ENCODE measurements at regions not wholly inside any gene's neighbourhood (a gene's known extent, or its start where the extent isn't known, plus 50 kb on each side); places are given as distances from the start of the nearest gene placed in this dataset.
"Not testable (repeated sequence)": the region's sequence is repeated elsewhere in the genome, so short reads cannot be mapped to it uniquely, and the experiment has no call there.

DNA sequence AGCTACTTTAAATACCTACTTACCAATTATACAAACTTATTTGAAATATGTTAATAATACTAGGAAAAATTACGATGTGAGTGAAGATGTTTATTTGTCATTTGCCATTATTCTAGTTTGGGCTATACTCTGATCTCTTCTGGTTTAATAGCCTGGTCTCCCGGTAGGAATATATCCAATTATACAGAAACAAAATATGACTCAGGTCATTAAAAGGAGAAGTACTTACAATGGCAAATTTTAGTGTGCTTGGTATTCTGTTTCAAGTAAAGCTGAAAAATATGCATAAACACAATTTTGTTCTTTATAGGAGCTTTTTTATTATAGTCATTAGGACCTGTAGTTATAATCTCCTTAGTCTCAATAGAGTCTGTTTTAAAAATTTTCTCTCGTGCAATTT, 176.8 kb downstream of the SLCO4C1 start:
- TF ChIP-seq, protein P1, sequence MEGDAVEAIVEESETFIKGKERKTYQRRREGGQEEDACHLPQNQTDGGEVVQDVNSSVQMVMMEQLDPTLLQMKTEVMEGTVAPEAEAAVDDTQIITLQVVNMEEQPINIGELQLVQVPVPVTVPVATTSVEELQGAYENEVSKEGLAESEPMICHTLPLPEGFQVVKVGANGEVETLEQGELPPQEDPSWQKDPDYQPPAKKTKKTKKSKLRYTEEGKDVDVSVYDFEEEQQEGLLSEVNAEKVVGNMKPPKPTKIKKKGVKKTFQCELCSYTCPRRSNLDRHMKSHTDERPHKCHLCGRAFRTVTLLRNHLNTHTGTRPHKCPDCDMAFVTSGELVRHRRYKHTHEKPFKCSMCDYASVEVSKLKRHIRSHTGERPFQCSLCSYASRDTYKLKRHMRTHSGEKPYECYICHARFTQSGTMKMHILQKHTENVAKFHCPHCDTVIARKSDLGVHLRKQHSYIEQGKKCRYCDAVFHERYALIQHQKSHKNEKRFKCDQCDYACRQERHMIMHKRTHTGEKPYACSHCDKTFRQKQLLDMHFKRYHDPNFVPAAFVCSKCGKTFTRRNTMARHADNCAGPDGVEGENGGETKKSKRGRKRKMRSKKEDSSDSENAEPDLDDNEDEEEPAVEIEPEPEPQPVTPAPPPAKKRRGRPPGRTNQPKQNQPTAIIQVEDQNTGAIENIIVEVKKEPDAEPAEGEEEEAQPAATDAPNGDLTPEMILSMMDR (conservative IDR thresholded peaks at IDR 0.05; ENCODE audit: low read depth, low read length): no peak
- no peak for DNase-seq (ENCODE audit: low read depth)
- H3K4me3 ChIP-seq (ENCODE audit: low read depth, low read length): no peak overlapping the region

DNA sequence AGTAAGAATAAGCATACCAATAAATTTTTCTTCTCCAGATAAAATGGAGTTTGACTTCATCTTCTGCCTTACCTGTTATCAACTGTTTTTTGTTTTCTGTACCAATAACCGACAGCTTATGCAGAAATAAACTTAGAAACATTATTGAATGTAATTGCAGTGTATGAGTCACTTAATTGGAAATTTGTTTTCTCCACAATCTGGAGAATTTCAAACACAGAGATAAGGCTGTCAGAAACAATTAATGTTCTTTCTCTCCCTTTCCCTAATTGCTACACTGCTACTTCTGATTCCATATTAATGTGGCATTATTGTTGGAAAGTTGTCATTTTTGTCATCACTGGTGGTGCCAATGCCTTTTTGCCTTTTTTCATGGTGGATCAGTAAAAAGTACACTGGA, 180.3 kb downstream of the SLCO4C1 start:
- no peak for DNase-seq (ENCODE audit: low read depth)
- H3K4me3 ChIP-seq (ENCODE audit: low read depth, low read length): no peak overlapping the region
- TF ChIP-seq, protein P1 (conservative IDR thresholded peaks at IDR 0.05; ENCODE audit: low read depth, low read length): no peak

DNA sequence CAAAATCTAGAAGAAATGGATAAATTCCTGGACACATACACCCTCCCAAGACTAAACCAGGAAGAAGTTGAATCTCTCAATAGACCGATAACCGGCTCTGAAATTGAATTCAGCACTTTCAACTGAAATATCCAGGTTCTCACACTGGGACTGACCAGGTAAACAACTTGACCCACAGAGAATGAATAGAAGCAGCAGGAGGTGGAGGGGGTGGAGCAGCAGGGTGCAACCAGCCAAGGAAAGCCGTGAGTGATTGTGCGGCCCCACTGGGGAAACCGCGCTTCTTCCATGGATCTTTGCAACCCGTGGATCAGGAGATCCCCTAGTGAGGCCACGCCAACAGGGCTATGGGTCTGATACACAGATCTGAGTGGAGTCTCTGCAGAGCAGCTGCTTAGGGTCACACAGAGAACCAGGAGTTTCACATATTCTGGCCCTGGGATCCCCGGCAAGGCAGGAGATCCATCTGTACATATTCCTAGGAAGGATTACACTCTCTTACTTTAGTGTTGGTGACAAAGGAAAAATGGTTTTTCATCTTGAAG, 181.5 kb downstream of the SLCO4C1 start:
- no peak for DNase-seq (ENCODE audit: low read depth)
- no peak overlapping the region for H3K4me3 ChIP-seq (ENCODE audit: low read depth, low read length)
- TF ChIP-seq, protein P1 (conservative IDR thresholded peaks at IDR 0.05; ENCODE audit: low read depth, low read length): no peak

DNA sequence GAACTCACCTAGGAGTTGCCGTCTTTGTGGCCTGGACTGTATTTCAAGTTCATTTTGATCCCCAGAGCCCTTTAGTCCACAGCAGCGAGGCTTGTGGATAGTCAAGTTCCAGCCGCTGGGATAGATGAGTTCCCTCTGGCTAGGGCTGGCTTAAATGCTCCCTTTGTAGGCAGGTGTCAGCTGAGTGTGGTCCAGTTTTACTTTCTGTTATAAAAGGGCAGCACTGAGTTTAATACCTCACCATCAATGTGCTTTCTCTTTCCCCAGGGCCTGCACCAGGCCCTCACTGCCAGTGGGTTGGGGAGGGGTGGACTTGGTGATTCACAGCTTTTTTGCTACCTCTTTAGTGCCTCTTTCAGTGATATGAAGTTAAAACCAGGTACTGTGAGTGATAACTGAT, 188.2 kb downstream of the SLCO4C1 start:
- DNase-seq (ENCODE audit: low read depth): no peak
- TF ChIP-seq, protein P1 (conservative IDR thresholded peaks at IDR 0.05; ENCODE audit: low read depth, low read length): no peak
- H3K4me3 ChIP-seq (ENCODE audit: low read depth, low read length): no peak overlapping the region

DNA sequence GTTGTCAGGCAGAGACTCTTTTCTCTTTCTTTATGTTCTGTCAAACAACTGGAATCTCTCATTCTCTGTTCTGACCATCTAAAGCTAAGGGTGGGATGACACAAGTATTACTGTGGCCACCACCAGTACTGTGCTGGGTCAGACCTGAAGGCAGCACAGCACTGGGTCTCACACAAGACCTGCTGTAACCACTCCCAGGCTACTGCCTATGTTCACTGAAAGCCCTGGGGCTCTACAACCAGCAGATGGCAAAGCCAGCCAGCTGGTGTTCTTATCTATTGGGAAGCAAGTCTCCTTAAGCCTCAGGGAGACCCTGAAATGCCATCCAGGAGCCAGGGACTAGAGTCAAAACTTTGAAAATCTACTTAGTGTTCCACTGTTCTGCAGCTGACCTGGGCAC, 189.5 kb downstream of the SLCO4C1 start:
- TF ChIP-seq, protein P1 (conservative IDR thresholded peaks at IDR 0.05; ENCODE audit: low read depth, low read length): no peak
- DNase-seq (ENCODE audit: low read depth): no peak
- no peak overlapping the region for H3K4me3 ChIP-seq (ENCODE audit: low read depth, low read length)

DNA sequence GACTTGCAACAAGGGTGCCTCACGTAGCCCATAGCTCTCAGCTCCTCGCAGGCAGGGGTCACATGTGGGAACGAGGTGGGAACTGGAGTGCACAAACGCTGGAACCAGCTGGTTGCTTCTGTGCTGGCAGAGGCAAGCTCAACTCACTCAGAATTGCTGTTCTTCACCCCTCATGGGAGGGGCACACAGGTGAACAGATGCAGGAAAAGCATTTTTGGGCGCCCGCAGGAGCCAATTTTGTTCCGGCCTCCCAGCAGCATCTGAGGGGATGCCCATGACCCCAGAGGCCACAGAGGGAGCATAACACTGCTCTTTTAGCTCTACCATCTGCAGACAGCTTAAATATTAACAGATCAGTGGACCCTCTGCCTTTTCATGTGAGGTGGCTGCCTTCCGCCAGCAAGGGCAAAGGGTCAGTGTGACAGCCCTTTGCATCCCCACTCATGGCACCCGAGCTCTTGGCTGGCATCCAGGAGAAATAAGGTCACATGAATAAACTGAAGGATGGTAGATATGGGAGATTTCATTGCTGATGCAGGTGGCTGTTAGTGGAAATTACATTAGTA, 196.2 kb downstream of the SLCO4C1 start:
- DNase-seq (ENCODE audit: low read depth): no peak
- TF ChIP-seq, protein P1 (conservative IDR thresholded peaks at IDR 0.05; ENCODE audit: low read depth, low read length): no peak
- no peak overlapping the region for H3K4me3 ChIP-seq (ENCODE audit: low read depth, low read length)

DNA sequence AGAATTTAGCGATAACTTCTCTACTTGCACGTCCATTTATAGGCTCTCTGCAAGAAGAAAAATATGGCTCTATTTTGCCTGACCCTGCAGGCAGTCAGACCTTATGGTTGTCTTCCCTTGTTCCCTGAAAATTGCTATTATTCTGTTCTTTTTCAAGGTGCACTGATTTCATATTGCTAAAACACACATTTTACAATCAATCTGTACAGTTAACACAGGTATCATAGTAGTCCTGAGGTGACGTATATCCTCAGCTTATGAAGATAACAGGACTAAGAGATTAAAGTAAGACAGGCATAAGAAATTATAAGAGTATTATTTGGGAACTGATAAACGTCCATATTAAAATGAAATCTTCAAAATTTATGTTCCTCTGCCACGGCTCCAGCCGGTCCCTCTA, 197.0 kb downstream of the SLCO4C1 start:
- not testable (repeated sequence) for DNase-seq (ENCODE audit: low read depth)

DNA sequence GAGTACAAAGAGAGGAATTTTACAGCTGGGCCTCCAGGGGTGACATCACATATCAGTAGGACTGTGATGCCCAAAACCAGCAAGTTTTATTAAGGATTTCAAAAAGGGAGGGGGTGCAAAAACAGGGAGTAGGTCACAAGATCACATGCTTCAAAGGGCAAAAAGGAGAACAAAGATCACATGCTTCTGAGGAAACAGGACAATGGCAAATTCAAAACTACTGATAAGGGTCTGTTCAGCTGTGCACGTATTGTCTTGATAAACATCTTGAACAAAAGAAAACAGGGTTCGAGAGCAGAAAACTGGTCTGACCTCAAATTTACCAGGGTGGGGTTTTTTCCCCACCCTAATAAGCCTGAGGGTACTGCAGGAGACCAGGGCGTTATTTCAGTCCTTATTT, 197.5 kb downstream of the SLCO4C1 start:
- DNase-seq (ENCODE audit: low read depth); H3K4me3 ChIP-seq (ENCODE audit: low read depth, low read length): not testable (repeated sequence)

More for the DNA sequence above, 197.0 kb downstream of the SLCO4C1 start:
- H3K4me3 ChIP-seq (ENCODE audit: low read depth, low read length): not testable (repeated sequence)
